Transverse colon (tissue), 3 donors: ENCODE measurements at regions not wholly inside any gene's neighbourhood (a gene's known extent, or its start where the extent isn't known, plus 50 kb on each side); places are given as distances from the start of the nearest gene placed in this dataset.

ENCODE experiments used
- CTCF ChIP-seq, 5 experiments: fragments of 200-600 bp in 3 of 5; fragments of 450-650 bp in 2 of 5; sonication (generic) in 3 of 5; IDR thresholded peaks; 1 replicate in 2 of 5; 2 replicates in 3 of 5; pipeline ENCODE4 v1.5.1; 2016 to 2017; ENCODE audit warnings: antibody characterized with exemption in 5 of 5, inconsistent platforms in 3 of 5, mild to moderate bottlenecking in 2 of 5, moderate library complexity in 1 of 5
- POLR2A ChIP-seq: fragments of 450-650 bp; IDR thresholded peaks from one replicate; pipeline ENCODE4 v1.6.1; 2016; ENCODE audit warnings: antibody characterized with exemption, mild to moderate bottlenecking, moderate library complexity

- TF ChIP-seq CTCF (IDR thresholded peaks at IDR 0.05), result no peak
- no peak for TF ChIP-seq POLR2A
Measured at GRCh38 chr2:180349809-180350208, 342.7 kb upstream of the CWC22 start.
